ENCODE measurements at regions not wholly inside any gene's neighbourhood (a gene's known extent, or its start where the extent isn't known, plus 50 kb on each side); places are given as distances from the start of the nearest gene placed in this dataset.
"Not testable (repeated sequence)": the region's sequence is repeated elsewhere in the genome, so short reads cannot be mapped to it uniquely, and the experiment has no call there.

DNA sequence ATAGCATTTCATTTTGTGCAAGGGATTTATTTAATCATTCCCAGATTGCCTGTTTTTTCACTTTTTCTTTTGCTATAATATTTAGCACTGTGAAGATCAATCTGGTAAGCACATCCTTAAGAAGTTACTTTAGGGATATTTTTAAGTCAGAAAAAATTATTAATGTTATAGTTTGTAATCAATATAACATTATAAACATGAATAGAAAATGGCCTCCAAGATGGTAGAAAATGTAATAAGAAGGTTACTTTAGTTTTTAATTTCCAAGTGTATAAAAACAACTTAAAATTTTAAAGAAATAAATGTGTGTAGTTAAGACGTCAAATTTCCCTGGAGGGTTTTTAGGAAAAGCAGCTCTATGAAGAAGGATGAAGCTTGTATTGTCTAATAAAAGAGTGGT lies 81.9 kb upstream of the SERPINE2 start:
- H3K9ac ChIP-seq (ENCODE audit: control insufficient read depth, extremely low read depth, insufficient read depth, low read length): no peak overlapping the region
- H3K4me3 ChIP-seq (ENCODE audit: control insufficient read depth in 2 of 3, extremely low read depth in 1 of 3, insufficient read depth in 2 of 3, low read depth in 1 of 3, low read length in 3 of 3): no peak overlapping the region
- no peaks in the 10 kb centered on the region for H4K20me1 ChIP-seq (ENCODE audit: control insufficient read depth, extremely low read depth, insufficient read depth, low read length)
- no peak overlapping the region for H2AFZ ChIP-seq (ENCODE audit: control insufficient read depth, low read length)
- H3K4me2 ChIP-seq (ENCODE audit: control insufficient read depth, extremely low read depth, insufficient read depth, low read depth, low read length): no peak overlapping the region
- FAIRE-seq (no peak), DNase-seq (ENCODE audit: low read depth, low spot score) (no peak)
- no peak overlapping the region for H3K27ac ChIP-seq (ENCODE audit: control insufficient read depth, insufficient read depth, low read length)
- no peaks in the 10 kb centered on the region for H3K79me2 ChIP-seq (ENCODE audit: control insufficient read depth, insufficient read depth, low read length)
- peaks cover 8% of the 10 kb centered on the region for H3K4me1 ChIP-seq (ENCODE audit: control insufficient read depth, extremely low read depth, insufficient read depth, low read length)
- H3K36me3 ChIP-seq (ENCODE audit: control insufficient read depth in 2 of 2, extremely low read depth in 1 of 2, insufficient read depth in 2 of 2, low read length in 2 of 2): no peaks in the 10 kb centered on the region
- dilution Hi-C loops (cut with MboI; ENCODE audit: extremely low pct_ligation_motif_present, low sequenced_read_pairs): no loop called here
- H3K27me3 ChIP-seq (ENCODE audit: control insufficient read depth, extremely low read depth, insufficient read depth, low read length): no peaks in the 10 kb centered on the region
- H3K9me3 ChIP-seq (ENCODE audit: control insufficient read depth, low read depth, low read length): peaks cover 6% of the 10 kb centered on the region
- no peaks in the 10 kb centered on the region for H3K9me1 ChIP-seq (ENCODE audit: control insufficient read depth, extremely low read depth, insufficient read depth, low read length)
- TF ChIP-seq, protein P1, sequence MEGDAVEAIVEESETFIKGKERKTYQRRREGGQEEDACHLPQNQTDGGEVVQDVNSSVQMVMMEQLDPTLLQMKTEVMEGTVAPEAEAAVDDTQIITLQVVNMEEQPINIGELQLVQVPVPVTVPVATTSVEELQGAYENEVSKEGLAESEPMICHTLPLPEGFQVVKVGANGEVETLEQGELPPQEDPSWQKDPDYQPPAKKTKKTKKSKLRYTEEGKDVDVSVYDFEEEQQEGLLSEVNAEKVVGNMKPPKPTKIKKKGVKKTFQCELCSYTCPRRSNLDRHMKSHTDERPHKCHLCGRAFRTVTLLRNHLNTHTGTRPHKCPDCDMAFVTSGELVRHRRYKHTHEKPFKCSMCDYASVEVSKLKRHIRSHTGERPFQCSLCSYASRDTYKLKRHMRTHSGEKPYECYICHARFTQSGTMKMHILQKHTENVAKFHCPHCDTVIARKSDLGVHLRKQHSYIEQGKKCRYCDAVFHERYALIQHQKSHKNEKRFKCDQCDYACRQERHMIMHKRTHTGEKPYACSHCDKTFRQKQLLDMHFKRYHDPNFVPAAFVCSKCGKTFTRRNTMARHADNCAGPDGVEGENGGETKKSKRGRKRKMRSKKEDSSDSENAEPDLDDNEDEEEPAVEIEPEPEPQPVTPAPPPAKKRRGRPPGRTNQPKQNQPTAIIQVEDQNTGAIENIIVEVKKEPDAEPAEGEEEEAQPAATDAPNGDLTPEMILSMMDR (optimal IDR thresholded peaks at IDR 0.05 in 1 of 3, IDR thresholded peaks at IDR 0.05 in 1 of 3, conservative IDR thresholded peaks at IDR 0.05 in 1 of 3; ENCODE audit: extremely low read depth in 1 of 3, insufficient read depth in 2 of 3, low read length in 3 of 3): no peak
- TF ChIP-seq EZH2 (IDR thresholded peaks at IDR 0.05; ENCODE audit: low read length): no peak

DNA sequence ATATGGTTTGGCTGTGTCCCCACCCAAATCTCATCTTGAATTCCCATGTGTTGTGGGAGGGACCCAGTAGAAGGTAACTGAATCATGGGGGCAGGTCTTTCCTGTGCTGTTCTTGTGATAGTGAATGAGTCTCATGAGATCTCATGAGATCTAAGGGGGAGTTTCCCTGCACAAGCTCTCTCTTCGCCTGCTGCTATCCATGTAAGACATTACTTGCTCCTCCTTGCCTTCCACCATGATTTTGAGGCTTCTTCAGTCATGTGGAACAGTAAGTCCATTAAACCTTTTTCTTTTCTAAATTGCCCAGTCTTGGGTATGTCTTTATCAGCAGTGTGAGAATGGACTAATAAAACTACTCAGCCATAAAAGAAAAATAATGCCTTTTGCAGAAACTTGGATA lies 80.8 kb upstream of the SERPINE2 start:
- H3K27me3 ChIP-seq (ENCODE audit: control insufficient read depth, extremely low read depth, insufficient read depth, low read length); H3K27ac ChIP-seq (ENCODE audit: control insufficient read depth, insufficient read depth, low read length); H3K79me2 ChIP-seq (ENCODE audit: control insufficient read depth, insufficient read depth, low read length); H3K36me3 ChIP-seq (ENCODE audit: control insufficient read depth in 2 of 2, extremely low read depth in 1 of 2, insufficient read depth in 2 of 2, low read length in 2 of 2); dilution Hi-C loops (cut with MboI; ENCODE audit: extremely low pct_ligation_motif_present, low sequenced_read_pairs); H3K9me1 ChIP-seq (ENCODE audit: control insufficient read depth, extremely low read depth, insufficient read depth, low read length); H3K9me3 ChIP-seq (ENCODE audit: control insufficient read depth, low read depth, low read length); H4K20me1 ChIP-seq (ENCODE audit: control insufficient read depth, extremely low read depth, insufficient read depth, low read length); H3K4me3 ChIP-seq (ENCODE audit: control insufficient read depth in 2 of 3, extremely low read depth in 1 of 3, insufficient read depth in 2 of 3, low read depth in 1 of 3, low read length in 3 of 3); H2AFZ ChIP-seq (ENCODE audit: control insufficient read depth, low read length); H3K4me1 ChIP-seq (ENCODE audit: control insufficient read depth, extremely low read depth, insufficient read depth, low read length); H3K9ac ChIP-seq (ENCODE audit: control insufficient read depth, extremely low read depth, insufficient read depth, low read length); H3K4me2 ChIP-seq (ENCODE audit: control insufficient read depth, extremely low read depth, insufficient read depth, low read depth, low read length); FAIRE-seq; DNase-seq (ENCODE audit: low read depth, low spot score): not testable (repeated sequence)

DNA sequence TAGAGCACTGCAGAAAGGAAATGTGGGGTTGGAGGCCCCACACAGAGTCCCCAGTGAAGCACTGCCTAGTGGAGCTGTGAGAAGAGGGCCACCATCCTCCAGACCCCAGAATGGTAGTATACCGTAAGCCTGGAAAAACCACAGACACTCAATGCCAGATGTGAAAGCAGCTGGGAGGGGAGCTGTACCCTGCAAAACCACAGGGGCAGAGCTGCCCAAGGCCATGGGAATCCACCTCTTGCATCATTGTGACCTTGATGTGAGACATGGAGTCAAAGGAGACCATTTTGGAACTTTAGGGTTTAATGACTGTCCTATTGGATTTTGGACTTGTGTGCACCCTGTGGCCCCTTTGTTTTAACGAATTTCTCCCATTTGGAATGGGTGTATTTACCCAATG lies 75.3 kb upstream of the SERPINE2 start:
- H3K4me1 ChIP-seq (ENCODE audit: control insufficient read depth, extremely low read depth, insufficient read depth, low read length): peaks cover 15% of the 10 kb centered on the region
- no peak overlapping the region for H3K27ac ChIP-seq (ENCODE audit: control insufficient read depth, insufficient read depth, low read length)
- dilution Hi-C loops (cut with MboI; ENCODE audit: extremely low pct_ligation_motif_present, low sequenced_read_pairs): no loop called here
- no peak overlapping the region for H2AFZ ChIP-seq (ENCODE audit: control insufficient read depth, low read length)
- TF ChIP-seq EZH2 (IDR thresholded peaks at IDR 0.05; ENCODE audit: low read length): no peak
- TF ChIP-seq, protein P1 (optimal IDR thresholded peaks at IDR 0.05 in 1 of 3, IDR thresholded peaks at IDR 0.05 in 1 of 3, conservative IDR thresholded peaks at IDR 0.05 in 1 of 3; ENCODE audit: extremely low read depth in 1 of 3, insufficient read depth in 2 of 3, low read length in 3 of 3): no peak
- peaks cover 2% of the 10 kb centered on the region for H3K9me3 ChIP-seq (ENCODE audit: control insufficient read depth, low read depth, low read length)
- H3K4me2 ChIP-seq (ENCODE audit: control insufficient read depth, extremely low read depth, insufficient read depth, low read depth, low read length): no peak overlapping the region
- H3K79me2 ChIP-seq (ENCODE audit: control insufficient read depth, insufficient read depth, low read length): no peaks in the 10 kb centered on the region
- H3K36me3 ChIP-seq (ENCODE audit: control insufficient read depth in 2 of 2, extremely low read depth in 1 of 2, insufficient read depth in 2 of 2, low read length in 2 of 2): no peaks in the 10 kb centered on the region
- DNase-seq (ENCODE audit: low read depth, low spot score) (no peak), FAIRE-seq (no peak)
- H3K4me3 ChIP-seq (ENCODE audit: control insufficient read depth in 2 of 3, extremely low read depth in 1 of 3, insufficient read depth in 2 of 3, low read depth in 1 of 3, low read length in 3 of 3): no peak overlapping the region
- H3K9me1 ChIP-seq (ENCODE audit: control insufficient read depth, extremely low read depth, insufficient read depth, low read length): no peaks in the 10 kb centered on the region
- no peaks in the 10 kb centered on the region for H3K27me3 ChIP-seq (ENCODE audit: control insufficient read depth, extremely low read depth, insufficient read depth, low read length)
- H3K9ac ChIP-seq (ENCODE audit: control insufficient read depth, extremely low read depth, insufficient read depth, low read length): no peak overlapping the region
- H4K20me1 ChIP-seq (ENCODE audit: control insufficient read depth, extremely low read depth, insufficient read depth, low read length): no peaks in the 10 kb centered on the region

DNA sequence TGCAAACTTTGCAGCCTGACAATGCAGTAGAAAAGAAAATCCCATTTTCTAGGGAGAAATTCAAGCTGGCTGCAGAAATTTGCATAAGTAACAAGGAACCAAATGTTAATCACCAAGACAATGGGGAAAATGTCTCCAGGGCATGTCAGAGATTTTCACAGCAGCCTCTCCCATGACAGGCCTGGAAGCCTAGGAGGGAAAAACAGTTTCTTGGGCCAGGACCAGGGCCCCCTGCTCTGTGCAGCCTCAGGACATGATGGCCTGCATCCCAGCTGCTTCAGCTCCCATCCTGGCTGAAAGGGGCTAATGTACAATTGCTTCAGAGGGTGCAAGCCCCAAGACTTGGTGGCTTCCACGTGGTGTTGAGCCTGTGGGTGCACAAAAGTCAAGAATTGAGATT lies 74.8 kb upstream of the SERPINE2 start:
- H3K9me1 ChIP-seq (ENCODE audit: control insufficient read depth, extremely low read depth, insufficient read depth, low read length); dilution Hi-C loops (cut with MboI; ENCODE audit: extremely low pct_ligation_motif_present, low sequenced_read_pairs); FAIRE-seq: not testable (repeated sequence)

More for the DNA sequence above, 74.8 kb upstream of the SERPINE2 start:
- not testable (repeated sequence) for H3K4me3 ChIP-seq (ENCODE audit: control insufficient read depth in 2 of 3, extremely low read depth in 1 of 3, insufficient read depth in 2 of 3, low read depth in 1 of 3, low read length in 3 of 3); H3K27ac ChIP-seq (ENCODE audit: control insufficient read depth, insufficient read depth, low read length); H4K20me1 ChIP-seq (ENCODE audit: control insufficient read depth, extremely low read depth, insufficient read depth, low read length); H3K9ac ChIP-seq (ENCODE audit: control insufficient read depth, extremely low read depth, insufficient read depth, low read length); H3K27me3 ChIP-seq (ENCODE audit: control insufficient read depth, extremely low read depth, insufficient read depth, low read length); H3K4me2 ChIP-seq (ENCODE audit: control insufficient read depth, extremely low read depth, insufficient read depth, low read depth, low read length); H3K79me2 ChIP-seq (ENCODE audit: control insufficient read depth, insufficient read depth, low read length); H3K9me3 ChIP-seq (ENCODE audit: control insufficient read depth, low read depth, low read length); DNase-seq (ENCODE audit: low read depth, low spot score); H2AFZ ChIP-seq (ENCODE audit: control insufficient read depth, low read length); H3K36me3 ChIP-seq (ENCODE audit: control insufficient read depth in 2 of 2, extremely low read depth in 1 of 2, insufficient read depth in 2 of 2, low read length in 2 of 2)
- H3K4me1 ChIP-seq (ENCODE audit: control insufficient read depth, extremely low read depth, insufficient read depth, low read length): peaks cover 15% of the 10 kb centered on the region
